ENCODE measurements at regions not wholly inside any gene's neighbourhood (a gene's known extent, or its start where the extent isn't known, plus 50 kb on each side); places are given as distances from the start of the nearest gene placed in this dataset.
"Not testable (repeated sequence)": the region's sequence is repeated elsewhere in the genome, so short reads cannot be mapped to it uniquely, and the experiment has no call there.

DNA sequence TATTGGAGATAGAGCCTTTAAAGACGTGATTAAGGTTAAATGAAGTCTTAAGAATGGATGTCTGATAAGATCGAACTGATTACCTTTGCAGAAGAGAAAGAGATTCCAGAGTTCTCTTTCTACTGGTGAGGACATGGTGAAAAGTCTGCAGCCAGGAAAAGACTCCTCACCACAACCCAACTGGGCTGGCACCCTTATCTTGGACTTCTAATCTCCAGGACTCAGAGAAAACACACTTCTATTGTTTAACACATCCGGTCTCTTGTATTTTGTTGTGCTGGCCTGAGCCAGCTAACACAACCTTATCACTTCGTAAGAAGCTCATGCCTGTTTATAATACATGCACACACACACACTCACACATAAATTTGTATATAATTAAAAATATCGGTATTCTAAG is 489.1 kb downstream of the PRDM9 start:
- no peak overlapping the region for H3K4me3 ChIP-seq (ENCODE audit: low read depth, low read length, poor library complexity, severe bottlenecking)
- H3K9ac ChIP-seq (ENCODE audit: low read length), result no peak overlapping the region
- H3K27me3 ChIP-seq (ENCODE audit: insufficient read depth, low read length), result no peaks in the 10 kb centered on the region
- H3F3A ChIP-seq (ENCODE audit: insufficient read depth, low read length), result no peaks in the 10 kb centered on the region
- H3K9me3 ChIP-seq (ENCODE audit: low read length), result no peaks in the 10 kb centered on the region
- no peak overlapping the region for H3K27ac ChIP-seq (ENCODE audit: low read depth, low read length, poor library complexity, severe bottlenecking)
- H3K4me2 ChIP-seq (ENCODE audit: low read length), result no peak overlapping the region
- no peak overlapping the region for H2AFZ ChIP-seq (ENCODE audit: low read length)
- TF ChIP-seq EZH2 (IDR thresholded peaks at IDR 0.05; ENCODE audit: borderline replicate concordance, low read length), result no peak
- TF ChIP-seq, protein P1, sequence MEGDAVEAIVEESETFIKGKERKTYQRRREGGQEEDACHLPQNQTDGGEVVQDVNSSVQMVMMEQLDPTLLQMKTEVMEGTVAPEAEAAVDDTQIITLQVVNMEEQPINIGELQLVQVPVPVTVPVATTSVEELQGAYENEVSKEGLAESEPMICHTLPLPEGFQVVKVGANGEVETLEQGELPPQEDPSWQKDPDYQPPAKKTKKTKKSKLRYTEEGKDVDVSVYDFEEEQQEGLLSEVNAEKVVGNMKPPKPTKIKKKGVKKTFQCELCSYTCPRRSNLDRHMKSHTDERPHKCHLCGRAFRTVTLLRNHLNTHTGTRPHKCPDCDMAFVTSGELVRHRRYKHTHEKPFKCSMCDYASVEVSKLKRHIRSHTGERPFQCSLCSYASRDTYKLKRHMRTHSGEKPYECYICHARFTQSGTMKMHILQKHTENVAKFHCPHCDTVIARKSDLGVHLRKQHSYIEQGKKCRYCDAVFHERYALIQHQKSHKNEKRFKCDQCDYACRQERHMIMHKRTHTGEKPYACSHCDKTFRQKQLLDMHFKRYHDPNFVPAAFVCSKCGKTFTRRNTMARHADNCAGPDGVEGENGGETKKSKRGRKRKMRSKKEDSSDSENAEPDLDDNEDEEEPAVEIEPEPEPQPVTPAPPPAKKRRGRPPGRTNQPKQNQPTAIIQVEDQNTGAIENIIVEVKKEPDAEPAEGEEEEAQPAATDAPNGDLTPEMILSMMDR (IDR thresholded peaks at IDR 0.05; ENCODE audit: low read length), result no peak
- no peaks in the 10 kb centered on the region for H3K79me2 ChIP-seq (ENCODE audit: insufficient read depth, low read length)
- no peaks in the 10 kb centered on the region for H3K9me2 ChIP-seq (ENCODE audit: low read depth, low read length)
- H3K36me3 ChIP-seq (ENCODE audit: insufficient read depth, low read length), result no peaks in the 10 kb centered on the region
- no peaks in the 10 kb centered on the region for H4K20me1 ChIP-seq (ENCODE audit: insufficient read depth, low read length)
- H3K4me1 ChIP-seq (ENCODE audit: insufficient read depth, low read length, severe bottlenecking), result no peaks in the 10 kb centered on the region

DNA sequence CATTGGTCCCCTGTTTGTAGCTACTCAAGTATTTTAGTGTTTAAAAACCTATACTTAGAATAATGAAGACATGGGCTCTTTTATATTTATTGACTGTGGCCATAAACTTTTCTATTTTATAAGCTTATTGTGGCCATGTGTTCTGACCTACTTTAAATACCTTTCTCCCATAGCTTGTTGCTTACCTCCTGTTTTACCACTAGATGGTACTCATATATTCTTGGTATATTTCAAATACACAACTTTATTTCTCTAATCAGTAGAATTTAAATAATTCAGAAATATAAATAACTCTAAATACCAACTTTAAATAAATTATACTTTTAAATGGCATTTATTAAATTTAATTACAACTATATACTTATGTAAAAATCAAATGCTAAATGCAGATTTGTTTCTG is 498.0 kb downstream of the PRDM9 start:
- Histone ChIP-seq H3K9me2 (ENCODE audit: low read depth, low read length) (no peaks in the 10 kb centered on the region), H3K27ac (ENCODE audit: low read depth, low read length, poor library complexity, severe bottlenecking) (no peak overlapping the region), H3K36me3 (ENCODE audit: insufficient read depth, low read length) (no peaks in the 10 kb centered on the region), H3K4me2 (ENCODE audit: low read length) (no peak overlapping the region), H3K4me3 (ENCODE audit: low read depth, low read length, poor library complexity, severe bottlenecking) (no peak overlapping the region), H3K4me1 (ENCODE audit: insufficient read depth, low read length, severe bottlenecking) (no peaks in the 10 kb centered on the region), H3K9ac (ENCODE audit: low read length) (no peak overlapping the region), H2AFZ (ENCODE audit: low read length) (no peak overlapping the region), H3K79me2 (ENCODE audit: insufficient read depth, low read length) (no peaks in the 10 kb centered on the region), H4K20me1 (ENCODE audit: insufficient read depth, low read length) (no peaks in the 10 kb centered on the region), H3F3A (ENCODE audit: insufficient read depth, low read length) (no peaks in the 10 kb centered on the region), H3K9me3 (ENCODE audit: low read length) (no peaks in the 10 kb centered on the region), H3K27me3 (ENCODE audit: insufficient read depth, low read length) (no peaks in the 10 kb centered on the region)
- TF ChIP-seq, protein P1 (IDR thresholded peaks at IDR 0.05; ENCODE audit: low read length), result no peak
- TF ChIP-seq EZH2 (IDR thresholded peaks at IDR 0.05; ENCODE audit: borderline replicate concordance, low read length), result no peak

GRCh38 chr5:24017710-24018109 is 510.3 kb downstream of the PRDM9 start:
- H3K27ac ChIP-seq (ENCODE audit: low read depth, low read length, poor library complexity, severe bottlenecking); H3K9ac ChIP-seq (ENCODE audit: low read length); H4K20me1 ChIP-seq (ENCODE audit: insufficient read depth, low read length); H3F3A ChIP-seq (ENCODE audit: insufficient read depth, low read length); H3K4me3 ChIP-seq (ENCODE audit: low read depth, low read length, poor library complexity, severe bottlenecking); H3K36me3 ChIP-seq (ENCODE audit: insufficient read depth, low read length); H3K4me1 ChIP-seq (ENCODE audit: insufficient read depth, low read length, severe bottlenecking); H3K9me3 ChIP-seq (ENCODE audit: low read length); H3K9me2 ChIP-seq (ENCODE audit: low read depth, low read length); H3K27me3 ChIP-seq (ENCODE audit: insufficient read depth, low read length); H3K4me2 ChIP-seq (ENCODE audit: low read length); H3K79me2 ChIP-seq (ENCODE audit: insufficient read depth, low read length); H2AFZ ChIP-seq (ENCODE audit: low read length): not testable (repeated sequence)

DNA sequence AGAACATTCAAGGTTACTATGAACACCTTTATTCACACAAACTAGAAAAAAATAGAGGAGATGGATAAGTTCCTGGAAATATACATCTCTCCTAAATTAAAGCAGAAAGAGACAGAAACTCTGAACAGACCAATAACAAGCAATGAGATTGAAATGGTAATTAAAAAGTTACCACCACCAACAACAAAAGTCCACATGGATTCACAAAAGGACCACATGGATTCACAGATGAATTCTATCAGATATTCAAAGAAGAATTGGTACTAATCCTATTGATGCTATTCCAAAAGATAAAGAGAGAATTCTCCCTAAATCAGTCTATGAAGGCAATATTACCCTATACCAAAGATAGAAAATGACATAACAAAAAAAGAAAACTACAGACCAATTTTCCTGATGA is 518.9 kb downstream of the PRDM9 start:
- Histone ChIP-seq H3F3A (ENCODE audit: insufficient read depth, low read length) (no peaks in the 10 kb centered on the region), H3K4me3 (ENCODE audit: low read depth, low read length, poor library complexity, severe bottlenecking) (no peak overlapping the region), H3K36me3 (ENCODE audit: insufficient read depth, low read length) (no peaks in the 10 kb centered on the region), H3K79me2 (ENCODE audit: insufficient read depth, low read length) (no peaks in the 10 kb centered on the region), H4K20me1 (ENCODE audit: insufficient read depth, low read length) (no peaks in the 10 kb centered on the region), H3K27me3 (ENCODE audit: insufficient read depth, low read length) (no peaks in the 10 kb centered on the region), H3K27ac (ENCODE audit: low read depth, low read length, poor library complexity, severe bottlenecking) (no peak overlapping the region), H2AFZ (ENCODE audit: low read length) (no peak overlapping the region), H3K4me2 (ENCODE audit: low read length) (no peak overlapping the region), H3K9me2 (ENCODE audit: low read depth, low read length) (no peaks in the 10 kb centered on the region), H3K9me3 (ENCODE audit: low read length) (no peaks in the 10 kb centered on the region), H3K4me1 (ENCODE audit: insufficient read depth, low read length, severe bottlenecking) (no peaks in the 10 kb centered on the region), H3K9ac (ENCODE audit: low read length) (no peak overlapping the region)
- no peak for TF ChIP-seq EZH2 (IDR thresholded peaks at IDR 0.05; ENCODE audit: borderline replicate concordance, low read length)
- TF ChIP-seq, protein P1 (IDR thresholded peaks at IDR 0.05; ENCODE audit: low read length), result no peak
